Sigmoid colon (tissue), 4 donors: ENCODE measurements at regions not wholly inside any gene's neighbourhood (a gene's known extent, or its start where the extent isn't known, plus 50 kb on each side); places are given as distances from the start of the nearest gene placed in this dataset.

Experiments
- CTCF ChIP-seq, 4 experiments: fragments of 450-650 bp in 3 of 4; fragments of 200-600 bp in 1 of 4; IDR thresholded peaks; one replicate each; pipeline ENCODE4 v1.5.1; 2016 to 2019; ENCODE audit warnings: antibody characterized with exemption in 4 of 4, mild to moderate bottlenecking in 3 of 4, moderate library complexity in 2 of 4
- EP300 ChIP-seq, 4 donors: sonication (generic); formaldehyde crosslinking; IDR thresholded peaks; one replicate each; pipeline ENCODE4 v1.6.1; 2017; ENCODE audit warnings: antibody characterized with exemption in 4 of 4
- POLR2A ChIP-seq, 2 donors: fragments of 450-650 bp; IDR thresholded peaks; one replicate each; pipeline ENCODE4 v1.6.1; 2016; ENCODE audit warnings: antibody characterized with exemption in 2 of 2, mild to moderate bottlenecking in 2 of 2, moderate library complexity in 2 of 2

GRCh38 chr11:130766650-130767565 is 149.4 kb downstream of the SNX19 start:
- no peak for TF ChIP-seq CTCF (IDR thresholded peaks at IDR 0.05)
- TF ChIP-seq POLR2A (IDR thresholded peaks at IDR 0.05), result no peak
- no peak for TF ChIP-seq EP300 (IDR thresholded peaks at IDR 0.05)
